ENCODE measurements at regions not wholly inside any gene's neighbourhood (a gene's known extent, or its start where the extent isn't known, plus 50 kb on each side); places are given as distances from the start of the nearest gene placed in this dataset.

DNA sequence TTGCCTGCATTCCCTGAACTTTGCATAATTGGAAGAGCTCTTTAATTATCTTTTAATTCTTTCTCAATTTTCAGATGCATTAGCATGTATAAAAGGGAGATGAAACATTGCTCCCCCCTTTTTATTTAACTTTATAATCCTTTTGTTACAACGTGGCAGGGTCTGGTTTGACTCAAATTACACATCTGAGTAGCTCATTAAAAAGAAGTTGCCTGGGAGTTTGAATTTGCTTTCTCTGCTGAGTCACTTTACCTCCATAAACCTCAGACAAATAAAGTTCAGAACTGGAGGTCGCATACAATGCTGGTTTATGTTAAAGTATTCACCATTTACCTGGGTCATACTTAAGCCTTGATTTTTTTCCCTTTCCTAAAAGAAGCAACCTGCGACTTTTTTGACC, 495.2 kb downstream of the PREX1 start (continued):
- no peak for TF ChIP-seq USF2 (CRISPR knock-in tag; IDR thresholded peaks at IDR 0.05)

DNA sequence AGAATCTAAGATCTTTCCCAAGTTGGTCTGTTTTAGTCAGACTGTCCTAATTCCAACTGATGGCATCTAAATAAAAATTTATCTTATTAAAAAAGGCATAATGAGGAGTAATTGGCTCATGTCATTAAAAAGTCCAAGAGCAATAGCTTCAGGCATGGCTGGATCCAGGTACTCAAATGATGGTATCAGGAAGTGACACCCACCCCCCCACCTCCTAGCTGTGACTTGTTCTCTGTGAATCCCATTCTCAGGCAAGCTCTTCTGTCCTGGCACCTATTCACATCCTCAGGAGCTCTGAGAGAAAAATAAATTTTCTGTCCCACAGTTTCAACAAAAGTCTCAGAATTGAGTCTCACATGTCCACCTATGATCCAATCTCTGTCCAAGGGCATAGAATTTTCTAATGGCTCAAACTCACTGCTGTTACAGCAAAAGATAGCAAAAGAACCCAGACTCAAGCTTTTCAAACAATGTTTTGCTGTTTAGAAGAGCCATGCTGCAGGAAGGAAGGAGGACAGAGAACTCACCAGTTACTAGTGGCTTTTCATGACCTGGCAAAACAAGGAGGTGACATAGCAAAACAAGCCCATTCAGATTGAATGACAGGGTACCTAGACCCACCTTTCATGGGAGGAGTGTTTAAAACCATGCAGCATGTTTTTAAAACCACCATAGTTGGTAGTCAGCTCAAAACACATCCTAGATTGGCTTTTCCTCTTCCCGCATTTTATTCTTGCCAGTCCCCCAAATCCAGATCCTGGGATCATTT, 496.1 kb downstream of the PREX1 start:
- H3K27me3 Mint-ChIP-seq (ENCODE audit: low read depth): peaks cover 3% of the 10 kb centered on the region
- ATAC-seq: no peak
- ChIA-PET CTCF (interaction anchor here (1.4 kb wide), 1 partner anchor 289 kb away, joined by 7 read pairs; no protein-coding TSS in a partner anchor), POLR2A (no interaction called here)
- H3K27ac Mint-ChIP-seq: no peak overlapping the region
- H3K9me3 Mint-ChIP-seq: no peaks in the 10 kb centered on the region; the same call in 1 of the 2 replicates
- no peaks in the 10 kb centered on the region for H3K36me3 Mint-ChIP-seq
- no peak for DNase-seq (ENCODE audit: low spot score)
- TF ChIP-seq RELA (CRISPR knock-in tag; IDR thresholded peaks at IDR 0.05; ENCODE audit: borderline replicate concordance) (no peak), PREB (CRISPR knock-in tag; IDR thresholded peaks at IDR 0.05; ENCODE audit: borderline replicate concordance) (no peak), HMGA2 (CRISPR knock-in tag; IDR thresholded peaks at IDR 0.05) (no peak), ZNF512 (CRISPR knock-in tag; IDR thresholded peaks at IDR 0.05; ENCODE audit: borderline replicate concordance) (no peak), ZNF423 (CRISPR knock-in tag; IDR thresholded peaks at IDR 0.05) (no peak), CREM (CRISPR knock-in tag; IDR thresholded peaks at IDR 0.05) (no peak), ZNF121 (CRISPR knock-in tag; IDR thresholded peaks at IDR 0.05) (no peak), ZNF317 (CRISPR knock-in tag; IDR thresholded peaks at IDR 0.05; ENCODE audit: borderline replicate concordance, low read depth) (no peak), E2F4 (CRISPR knock-in tag; IDR thresholded peaks at IDR 0.05; ENCODE audit: borderline replicate concordance, low read depth) (no peak), FOXK1 (CRISPR knock-in tag; IDR thresholded peaks at IDR 0.05) (no peak)
- H3K4me1 Mint-ChIP-seq: peaks cover 41% of the 10 kb centered on the region
- H3K4me3 Mint-ChIP-seq: no peak overlapping the region

DNA sequence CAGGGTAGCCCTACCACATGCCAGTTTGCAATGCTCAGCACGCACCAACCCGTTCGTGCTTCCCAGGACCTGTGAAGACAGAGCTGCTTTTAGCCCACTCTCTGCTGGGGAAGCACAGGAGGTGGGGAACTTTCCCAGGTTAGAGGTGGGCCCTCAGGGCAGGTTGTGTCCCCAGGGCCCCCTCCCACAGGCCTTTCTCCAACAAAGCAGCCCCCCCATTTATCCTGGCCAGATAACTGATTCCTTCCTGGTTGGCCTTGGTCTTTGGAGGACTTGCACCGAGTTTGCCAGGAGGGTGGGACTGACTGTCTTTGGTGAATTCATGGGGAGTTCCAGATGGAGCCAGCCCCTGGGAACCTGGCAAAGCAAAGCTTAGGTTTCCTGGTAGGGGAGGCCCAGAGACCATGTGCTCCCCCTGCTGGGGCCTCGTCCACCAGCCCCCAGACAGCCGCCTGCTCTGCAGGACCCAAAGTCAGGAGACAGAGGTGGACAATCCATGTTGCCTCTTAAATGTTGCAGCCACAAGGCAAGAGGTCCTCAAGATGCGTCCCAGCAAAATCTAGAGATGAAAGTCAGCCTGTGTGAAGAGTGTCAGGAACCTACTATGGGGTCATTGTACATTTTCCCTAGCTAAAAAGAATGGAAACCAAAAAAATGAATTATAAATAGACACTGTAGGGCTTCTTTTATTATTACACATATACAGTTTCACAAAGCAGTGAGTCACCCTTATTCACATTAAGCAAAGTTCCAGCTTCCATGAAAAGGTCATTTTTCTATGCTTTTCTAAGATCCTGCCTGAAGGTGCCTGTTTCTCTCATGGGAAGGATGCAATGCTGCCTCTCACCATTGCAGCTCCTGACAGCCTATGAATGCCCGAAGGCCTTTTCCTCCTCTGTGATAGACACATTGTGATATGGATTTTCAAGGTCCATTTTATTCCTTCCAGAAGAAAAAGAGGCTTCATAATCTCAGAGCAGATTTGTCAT, 497.8 kb downstream of the PREX1 start:
- peaks cover 3% of the 10 kb centered on the region for H3K27me3 Mint-ChIP-seq (ENCODE audit: low read depth)
- DNase-seq (ENCODE audit: low spot score) (peak; percentile 56), ATAC-seq (peak; percentile 86)
- H3K27ac Mint-ChIP-seq: no peak overlapping the region
- TF ChIP-seq ZNF263 (CRISPR knock-in tag; IDR thresholded peaks at IDR 0.05; ENCODE audit: low read depth) (no peak), CTCF (IDR thresholded peaks at IDR 0.05) (no peak), ATF6 (CRISPR knock-in tag; IDR thresholded peaks at IDR 0.05) (no peak), USF2 (CRISPR knock-in tag; IDR thresholded peaks at IDR 0.05) (0 out of 2 replicates have a peak, but pooled peaks have one; percentile 22)
- peaks cover 30% of the 10 kb centered on the region for H3K4me1 Mint-ChIP-seq
- ChIA-PET POLR2A (no interaction called here), CTCF (interaction anchor here (0.5 to 2.0 kb wide), 13 partner anchors 8 to 1346 kb away, joined by 3 to 7 read pairs (median 3); no protein-coding TSS in a partner anchor)
- H3K9me3 Mint-ChIP-seq: no peaks in the 10 kb centered on the region; the same call in 1 of the 2 replicates
- H3K36me3 Mint-ChIP-seq: no peaks in the 10 kb centered on the region
- no peak overlapping the region for H3K4me3 Mint-ChIP-seq
